Ishikawa (cell line): ENCODE measurements at regions not wholly inside any gene's neighbourhood (a gene's known extent, or its start where the extent isn't known, plus 50 kb on each side); places are given as distances from the start of the nearest gene placed in this dataset.

Experiments used
- CEBPB ChIP-seq: IDR thresholded peaks from 2 replicates; pipeline ENCODE4 v1.6.1; 2012
- CREB1 ChIP-seq: IDR thresholded peaks from 2 replicates; pipeline ENCODE4 v1.6.1; 2012; ENCODE audit warnings: low read depth
- EGR1 ChIP-seq: IDR thresholded peaks from 2 replicates; pipeline ENCODE4 v1.6.1; 2012
- EP300 ChIP-seq: IDR thresholded peaks from 2 replicates; pipeline ENCODE4 v1.6.1; 2012; ENCODE audit warnings: borderline replicate concordance
- FOXM1 ChIP-seq: IDR thresholded peaks from 2 replicates; pipeline ENCODE4 v1.6.1; 2012; ENCODE audit warnings: low read depth, borderline replicate concordance
- MAX ChIP-seq: IDR thresholded peaks from 2 replicates; pipeline ENCODE4 v1.6.1; 2012
- NFIC ChIP-seq: IDR thresholded peaks from 2 replicates; pipeline ENCODE4 v1.6.1; 2012
- RAD21 ChIP-seq: IDR thresholded peaks from 2 replicates; pipeline ENCODE4 v1.6.1; 2012; ENCODE audit warnings: low read depth
- TAF1 ChIP-seq: IDR thresholded peaks from 2 replicates; pipeline ENCODE4 v1.6.1; 2012; ENCODE audit warnings: low read depth, mild to moderate bottlenecking
- TCF12 ChIP-seq: IDR thresholded peaks from 2 replicates; pipeline ENCODE4 v1.6.1; 2012; ENCODE audit warnings: low read depth
- TEAD4 ChIP-seq: IDR thresholded peaks from 2 replicates; pipeline ENCODE4 v1.6.1; 2012
- YY1 ChIP-seq: IDR thresholded peaks from 2 replicates; pipeline ENCODE4 v1.6.1; 2012; ENCODE audit warnings: low read depth
- ZBTB7A ChIP-seq: IDR thresholded peaks from 2 replicates; pipeline ENCODE4 v1.6.1; 2012; ENCODE audit warnings: low read depth
- TF ChIP-seq, protein P1 (sequence below): IDR thresholded peaks from 2 replicates; pipeline ENCODE4 v1.6.1; 2012
- TF ChIP-seq, protein P2 (sequence below): IDR thresholded peaks from 2 replicates; pipeline ENCODE4 v1.6.1; 2012; ENCODE audit warnings: low read depth, mild to moderate bottlenecking

DNA sequence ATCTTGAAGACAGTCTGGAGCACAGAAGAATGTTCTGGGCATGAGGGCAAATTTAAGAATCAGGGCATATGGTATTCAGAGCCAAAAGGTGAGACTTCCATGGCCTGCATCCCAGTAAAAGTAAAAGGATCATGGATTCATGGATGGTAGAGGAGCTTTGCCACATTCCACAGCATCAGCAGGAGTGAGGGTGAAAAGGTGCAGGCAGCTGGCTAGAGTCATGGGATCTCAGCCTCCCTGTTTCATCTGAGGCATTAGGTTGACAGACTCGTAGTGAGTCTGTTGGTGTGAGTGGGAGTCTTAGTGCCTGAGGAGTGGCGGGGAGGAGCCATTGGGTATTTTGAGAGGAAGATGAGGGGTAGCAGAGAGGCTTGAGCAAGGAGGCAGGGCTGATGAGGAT is 301.6 kb downstream of the CYP26B1 start:
- no peak for TF ChIP-seq ZBTB7A
- no peak for TF ChIP-seq YY1
- no peak for TF ChIP-seq MAX
- TF ChIP-seq, protein P1, sequence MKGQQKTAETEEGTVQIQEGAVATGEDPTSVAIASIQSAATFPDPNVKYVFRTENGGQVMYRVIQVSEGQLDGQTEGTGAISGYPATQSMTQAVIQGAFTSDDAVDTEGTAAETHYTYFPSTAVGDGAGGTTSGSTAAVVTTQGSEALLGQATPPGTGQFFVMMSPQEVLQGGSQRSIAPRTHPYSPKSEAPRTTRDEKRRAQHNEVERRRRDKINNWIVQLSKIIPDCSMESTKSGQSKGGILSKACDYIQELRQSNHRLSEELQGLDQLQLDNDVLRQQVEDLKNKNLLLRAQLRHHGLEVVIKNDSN, result no peak
- no peak for TF ChIP-seq RAD21
- TF ChIP-seq, protein P2, sequence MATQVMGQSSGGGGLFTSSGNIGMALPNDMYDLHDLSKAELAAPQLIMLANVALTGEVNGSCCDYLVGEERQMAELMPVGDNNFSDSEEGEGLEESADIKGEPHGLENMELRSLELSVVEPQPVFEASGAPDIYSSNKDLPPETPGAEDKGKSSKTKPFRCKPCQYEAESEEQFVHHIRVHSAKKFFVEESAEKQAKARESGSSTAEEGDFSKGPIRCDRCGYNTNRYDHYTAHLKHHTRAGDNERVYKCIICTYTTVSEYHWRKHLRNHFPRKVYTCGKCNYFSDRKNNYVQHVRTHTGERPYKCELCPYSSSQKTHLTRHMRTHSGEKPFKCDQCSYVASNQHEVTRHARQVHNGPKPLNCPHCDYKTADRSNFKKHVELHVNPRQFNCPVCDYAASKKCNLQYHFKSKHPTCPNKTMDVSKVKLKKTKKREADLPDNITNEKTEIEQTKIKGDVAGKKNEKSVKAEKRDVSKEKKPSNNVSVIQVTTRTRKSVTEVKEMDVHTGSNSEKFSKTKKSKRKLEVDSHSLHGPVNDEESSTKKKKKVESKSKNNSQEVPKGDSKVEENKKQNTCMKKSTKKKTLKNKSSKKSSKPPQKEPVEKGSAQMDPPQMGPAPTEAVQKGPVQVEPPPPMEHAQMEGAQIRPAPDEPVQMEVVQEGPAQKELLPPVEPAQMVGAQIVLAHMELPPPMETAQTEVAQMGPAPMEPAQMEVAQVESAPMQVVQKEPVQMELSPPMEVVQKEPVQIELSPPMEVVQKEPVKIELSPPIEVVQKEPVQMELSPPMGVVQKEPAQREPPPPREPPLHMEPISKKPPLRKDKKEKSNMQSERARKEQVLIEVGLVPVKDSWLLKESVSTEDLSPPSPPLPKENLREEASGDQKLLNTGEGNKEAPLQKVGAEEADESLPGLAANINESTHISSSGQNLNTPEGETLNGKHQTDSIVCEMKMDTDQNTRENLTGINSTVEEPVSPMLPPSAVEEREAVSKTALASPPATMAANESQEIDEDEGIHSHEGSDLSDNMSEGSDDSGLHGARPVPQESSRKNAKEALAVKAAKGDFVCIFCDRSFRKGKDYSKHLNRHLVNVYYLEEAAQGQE, result no peak
- TF ChIP-seq CREB1, result no peak
- TF ChIP-seq TAF1, result no peak
- TF ChIP-seq CEBPB, result no peak
- no peak for TF ChIP-seq TCF12
- TF ChIP-seq EGR1, result no peak
- TF ChIP-seq FOXM1, result no peak
- no peak for TF ChIP-seq NFIC
- TF ChIP-seq EP300, result no peak
- TF ChIP-seq TEAD4, result no peak

DNA sequence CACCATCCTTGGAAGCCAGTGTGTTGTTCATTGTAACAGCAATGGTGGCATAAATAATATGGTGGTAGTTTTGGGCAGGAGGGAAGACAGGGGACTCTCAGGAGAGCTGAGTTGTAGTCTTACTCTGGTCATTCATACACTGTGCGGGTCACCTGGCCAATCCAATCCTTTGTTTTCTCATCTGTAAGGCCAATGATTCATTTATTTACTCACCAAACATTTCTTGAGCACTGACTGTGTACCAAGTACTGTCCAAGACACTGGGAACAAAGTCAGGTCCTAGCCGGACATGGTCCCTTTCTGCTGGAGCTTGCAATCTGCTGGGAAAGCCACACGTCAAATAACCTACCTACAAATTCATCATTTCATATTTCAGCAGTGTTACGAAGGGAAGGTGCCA is 302.7 kb downstream of the CYP26B1 start:
- TF ChIP-seq TEAD4 (no peak), RAD21 (no peak)

DNA sequence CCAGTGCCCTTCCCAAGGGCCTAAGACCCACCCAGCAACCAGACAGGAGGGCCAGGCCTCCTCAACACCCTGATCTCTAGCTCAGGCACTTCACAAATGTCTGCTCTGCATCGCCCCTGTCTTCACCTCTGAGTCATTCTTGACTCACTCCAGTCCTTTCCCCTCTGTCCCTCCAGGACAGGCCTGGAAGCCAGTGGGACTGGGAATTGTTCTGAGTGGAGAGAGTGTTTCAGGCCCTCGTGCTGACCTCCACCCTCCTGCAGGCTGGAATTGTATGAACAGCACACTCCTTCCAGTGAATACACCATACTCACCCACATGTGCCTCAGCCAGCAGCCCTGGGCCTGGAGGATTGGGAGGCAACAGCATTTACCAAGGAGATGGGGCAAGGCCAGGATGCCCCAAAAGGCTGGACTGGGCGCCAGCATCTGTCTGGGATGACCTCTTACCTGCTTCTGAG is 304.2 kb downstream of the CYP26B1 start:
- TF ChIP-seq YY1, result no peak
- TF ChIP-seq FOXM1, result no peak
- no peak for TF ChIP-seq ZBTB7A
- TF ChIP-seq RAD21, result no peak
- no peak for TF ChIP-seq MAX
- no peak for TF ChIP-seq NFIC
- no peak for TF ChIP-seq CREB1
- TF ChIP-seq TAF1, result no peak
- TF ChIP-seq EGR1, result no peak
- TF ChIP-seq EP300, result no peak
- TF ChIP-seq, protein P1, result no peak
- TF ChIP-seq TCF12, result no peak
- TF ChIP-seq CEBPB, result no peak
- TF ChIP-seq, protein P2, result no peak
- no peak for TF ChIP-seq TEAD4

- TF ChIP-seq, protein P1, result no peak
- TF ChIP-seq TAF1, result no peak
- TF ChIP-seq ZBTB7A, result no peak
Measured at GRCh38 chr2:71842744-71843143, 304.9 kb downstream of the CYP26B1 start.

GRCh38 chr2:71839826-71840225 is 307.8 kb downstream of the CYP26B1 start:
- TF ChIP-seq, protein P2, result no peak
- TF ChIP-seq NFIC (no peak), RAD21 (no peak), EP300 (no peak), MAX (no peak), CEBPB (no peak), YY1 (no peak), ZBTB7A (no peak), TAF1 (no peak), CREB1 (no peak), FOXM1 (no peak), EGR1 (no peak), TEAD4 (no peak)
- TF ChIP-seq, protein P1, result no peak
